ENCODE measurements at regions not wholly inside any gene's neighbourhood (a gene's known extent, or its start where the extent isn't known, plus 50 kb on each side); places are given as distances from the start of the nearest gene placed in this dataset.
"Not testable (repeated sequence)": the region's sequence is repeated elsewhere in the genome, so short reads cannot be mapped to it uniquely, and the experiment has no call there.

GRCh38 chr22:16730894-16731293 is 94.3 kb downstream of the XKR3 start:
- not testable (repeated sequence) for FAIRE-seq

GRCh38 chr22:16727491-16727890 is 97.7 kb downstream of the XKR3 start:
- not testable (repeated sequence) for FAIRE-seq

- FAIRE-seq: not testable (repeated sequence)
These were observed 102.0 kb downstream of the XKR3 start for GRCh38 chr22:16723241-16723640.

- FAIRE-seq: not testable (repeated sequence)
These were observed 102.6 kb downstream of the XKR3 start for GRCh38 chr22:16722564-16722963.

GRCh38 chr22:16721961-16722360 is 103.2 kb downstream of the XKR3 start:
- no peak for FAIRE-seq

GRCh38 chr22:16717699-16718558 is 107.3 kb downstream of the XKR3 start:
- no peak for FAIRE-seq

- FAIRE-seq: not testable (repeated sequence)
These were observed 110.6 kb downstream of the XKR3 start for GRCh38 chr22:16714568-16714967.

GRCh38 chr22:16702318-16702870 is 109.8 kb upstream of the CCT8L2 start:
- not testable (repeated sequence) for FAIRE-seq

GRCh38 chr22:16700390-16700789 is 107.8 kb upstream of the CCT8L2 start:
- not testable (repeated sequence) for FAIRE-seq

- no peak for FAIRE-seq
These were observed 106.7 kb upstream of the CCT8L2 start for GRCh38 chr22:16699326-16699725.

- not testable (repeated sequence) for FAIRE-seq
These were observed 105.0 kb upstream of the CCT8L2 start for GRCh38 chr22:16697492-16698044.

GRCh38 chr22:16696900-16697299 is 104.3 kb upstream of the CCT8L2 start:
- not testable (repeated sequence) for FAIRE-seq

GRCh38 chr22:16695261-16695660 is 102.7 kb upstream of the CCT8L2 start:
- FAIRE-seq: no peak

GRCh38 chr22:16693747-16694146 is 101.1 kb upstream of the CCT8L2 start:
- not testable (repeated sequence) for FAIRE-seq

GRCh38 chr22:16689358-16689757 is 96.7 kb upstream of the CCT8L2 start:
- not testable (repeated sequence) for FAIRE-seq

GRCh38 chr22:16681290-16681689 is 88.7 kb upstream of the CCT8L2 start:
- FAIRE-seq: not testable (repeated sequence)

- peak; percentile 98 for FAIRE-seq
These were observed 87.7 kb upstream of the CCT8L2 start for GRCh38 chr22:16680209-16680899.

GRCh38 chr22:16679191-16679834 is 86.7 kb upstream of the CCT8L2 start:
- FAIRE-seq: peak; percentile 73

GRCh38 chr22:16673433-16673832 is 80.8 kb upstream of the CCT8L2 start:
- FAIRE-seq: not testable (repeated sequence)

GRCh38 chr22:16665610-16666009 is 73.0 kb upstream of the CCT8L2 start:
- FAIRE-seq: not testable (repeated sequence)

- not testable (repeated sequence) for FAIRE-seq
These were observed 69.7 kb upstream of the CCT8L2 start for GRCh38 chr22:16662330-16662729.

- FAIRE-seq: not testable (repeated sequence)
These were observed 68.4 kb upstream of the CCT8L2 start for GRCh38 chr22:16660989-16661388.

GRCh38 chr22:16660570-16660969 is 68.0 kb upstream of the CCT8L2 start:
- FAIRE-seq: not testable (repeated sequence)

All from colon (tissue), 2 donors.